Activated CD4-positive, alpha-beta T cell treated with anti-CD3 and anti-CD28 coated beads, Interleukin-2, amount 50 U/mL, for 16 hours (primary cell): ENCODE measurements at regions not wholly inside any gene's neighbourhood (a gene's known extent, or its start where the extent isn't known, plus 50 kb on each side); places are given as distances from the start of the nearest gene placed in this dataset.

Experiments
- DNase-seq: peaks from one replicate; pipeline ENCODE4 v3.0.0-alpha.2; 2020

DNA sequence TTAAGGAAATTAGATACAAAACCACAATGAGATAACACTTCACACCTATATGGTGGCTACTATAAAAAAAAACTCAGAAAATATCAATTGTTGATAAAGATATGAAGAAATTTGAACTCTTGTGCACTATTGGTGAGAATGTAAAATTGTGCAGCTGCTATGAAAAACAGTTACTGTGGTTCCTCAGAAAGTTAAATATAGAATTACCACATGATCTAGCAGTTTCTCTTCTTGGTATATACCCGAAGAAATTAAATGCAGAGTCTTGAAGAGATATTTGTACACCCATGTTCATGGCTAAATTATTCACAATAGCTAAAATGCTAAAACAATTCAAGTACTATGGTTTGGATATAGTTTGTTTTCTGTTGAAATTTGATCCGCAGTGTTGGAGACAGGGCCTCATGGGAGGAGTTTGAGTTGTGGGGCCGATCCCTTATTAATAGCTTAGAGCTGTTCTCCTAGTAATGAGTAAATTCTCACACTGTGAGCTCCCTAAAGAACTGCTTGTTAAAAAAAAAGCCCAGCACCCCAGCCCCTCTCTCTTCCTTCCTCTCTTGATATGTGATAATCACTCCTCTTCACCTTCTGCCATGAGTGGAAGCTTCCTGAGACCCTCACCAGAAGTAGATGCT lies 1412.1 kb downstream of the PLA2G4A start:
- no peak for DNase-seq

DNA sequence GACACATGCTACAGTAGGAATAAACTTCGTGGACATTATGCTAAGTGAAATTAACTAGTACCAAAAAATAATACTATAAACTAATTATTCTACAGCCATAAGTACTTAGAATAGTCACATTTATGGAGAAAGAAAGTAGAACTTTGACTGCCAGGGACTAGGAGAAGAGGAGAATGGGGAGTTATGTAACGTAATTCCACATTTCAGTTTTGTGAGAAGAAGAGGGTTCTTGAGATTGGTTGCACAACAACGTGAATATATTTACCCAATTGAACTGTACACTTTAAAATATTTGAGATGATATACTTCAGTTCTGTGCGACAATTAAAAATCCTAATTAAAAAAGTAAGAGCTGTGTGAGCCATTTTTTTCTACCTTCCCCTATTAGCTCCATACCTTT lies 1412.9 kb downstream of the PLA2G4A start:
- no peak for DNase-seq

DNA sequence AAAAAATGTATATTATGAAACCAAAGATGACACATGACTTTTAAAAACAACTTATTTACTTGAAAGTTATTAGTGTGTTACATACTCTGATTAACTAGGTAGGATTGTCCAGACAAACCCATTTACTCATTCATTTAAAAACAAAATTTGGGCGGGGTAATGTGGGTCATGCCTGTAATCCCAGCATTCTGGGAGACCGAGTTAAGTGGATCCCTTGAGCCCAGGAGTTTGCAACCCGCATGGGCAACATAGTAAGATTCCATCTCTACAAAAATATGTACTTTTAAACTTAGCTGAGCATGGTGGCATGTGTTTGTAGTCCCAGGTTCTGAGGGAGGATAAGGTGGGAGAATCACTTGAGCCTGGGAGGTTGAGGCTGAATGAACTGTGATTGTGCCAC lies 1414.7 kb downstream of the PLA2G4A start:
- no peak for DNase-seq

DNA sequence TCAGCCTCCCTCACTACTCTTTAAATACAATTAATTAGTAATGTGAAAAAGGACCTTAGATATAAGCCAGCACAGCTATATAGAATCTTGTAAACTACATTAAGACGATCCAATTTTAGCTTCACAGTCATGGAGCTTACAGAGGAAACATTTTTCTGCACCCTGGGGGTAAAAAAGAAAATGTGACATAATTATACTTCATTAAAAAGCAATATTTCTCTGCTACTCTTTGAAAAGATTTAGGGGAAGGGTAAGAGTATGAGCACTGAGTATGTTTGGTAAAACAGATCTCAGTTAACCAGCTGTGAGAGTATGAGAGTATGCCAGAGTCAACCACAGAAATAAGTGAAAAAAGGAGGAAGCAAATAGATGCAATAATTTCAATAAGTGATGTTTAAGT lies 1415.9 kb downstream of the PLA2G4A start:
- DNase-seq: no peak

DNA sequence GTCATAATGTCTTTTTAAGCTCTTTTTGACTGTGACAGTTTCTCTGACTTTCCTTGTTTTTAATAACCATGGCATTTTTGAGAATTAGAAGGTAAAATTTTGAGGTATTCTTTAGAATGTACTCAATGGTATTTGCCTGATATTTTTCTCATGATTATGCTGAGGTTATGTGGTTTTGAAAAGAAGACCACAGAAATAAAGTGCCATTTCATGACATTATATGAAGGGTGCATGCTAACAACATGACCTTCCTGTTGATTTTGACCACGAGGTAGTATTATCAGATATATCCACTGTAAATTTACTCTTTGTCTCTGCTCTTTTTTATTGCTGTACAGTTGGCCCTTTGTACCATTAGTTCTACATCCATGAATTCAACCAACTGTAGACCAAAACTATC lies 1418.5 kb downstream of the PLA2G4A start:
- DNase-seq: no peak

DNA sequence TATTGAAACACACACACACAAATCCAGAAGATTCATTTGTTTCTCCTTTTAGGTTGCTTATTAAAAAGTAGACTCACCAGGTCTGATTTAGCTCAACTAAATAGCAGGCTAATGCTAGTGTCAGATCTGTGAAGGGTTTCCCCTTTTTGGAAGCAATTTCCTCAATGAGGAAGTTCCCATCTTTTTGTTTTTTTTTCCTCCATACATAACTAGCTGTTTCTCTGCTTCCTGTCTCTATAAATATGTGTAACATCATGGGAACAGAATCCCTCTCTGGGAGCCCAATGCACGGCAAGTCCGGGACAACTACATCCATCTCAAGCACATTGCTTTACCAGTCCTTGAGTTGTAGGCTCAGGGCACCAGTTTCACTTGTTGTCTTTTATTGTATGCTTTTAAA lies 1421.1 kb downstream of the PLA2G4A start:
- no peak for DNase-seq

DNA sequence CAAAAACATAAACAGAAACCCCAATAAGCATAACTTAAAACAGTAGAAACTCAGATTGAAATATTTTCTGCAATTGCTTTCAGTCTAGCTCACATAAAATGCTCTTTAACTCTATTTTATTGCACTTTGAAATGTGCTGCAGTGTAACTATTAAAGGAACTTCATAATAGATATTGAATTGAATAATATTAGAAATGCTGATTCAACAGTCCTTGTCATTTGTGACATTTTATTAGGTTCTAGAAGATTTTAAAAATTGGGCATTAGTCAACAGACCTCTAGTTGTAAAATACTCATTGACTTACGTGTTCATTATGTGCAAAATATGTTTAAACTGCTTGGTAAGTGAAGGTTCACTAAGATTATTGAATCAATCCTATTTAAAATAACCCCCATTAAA lies 1422.3 kb downstream of the PLA2G4A start:
- no peak for DNase-seq

DNA sequence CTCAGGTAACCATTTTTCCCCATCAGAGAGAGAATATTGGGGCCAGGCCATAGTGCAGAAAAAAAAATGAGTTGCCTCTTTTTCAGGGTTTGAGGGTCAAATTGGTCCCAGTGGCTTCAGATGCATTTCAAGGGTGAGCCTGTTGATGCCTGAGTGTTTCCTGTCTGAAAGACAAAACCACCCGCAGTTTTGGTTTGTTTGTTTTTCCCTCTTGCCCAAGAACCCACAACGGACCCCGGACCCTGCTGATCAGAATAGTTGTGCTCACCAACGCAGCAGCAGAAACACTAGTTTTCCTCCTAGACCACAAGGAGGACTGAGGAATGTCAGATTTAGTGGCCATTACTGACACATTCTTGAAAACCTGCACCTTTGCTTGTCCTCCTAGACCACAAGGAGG lies 1433.1 kb downstream of the PLA2G4A start:
- DNase-seq: no peak

DNA sequence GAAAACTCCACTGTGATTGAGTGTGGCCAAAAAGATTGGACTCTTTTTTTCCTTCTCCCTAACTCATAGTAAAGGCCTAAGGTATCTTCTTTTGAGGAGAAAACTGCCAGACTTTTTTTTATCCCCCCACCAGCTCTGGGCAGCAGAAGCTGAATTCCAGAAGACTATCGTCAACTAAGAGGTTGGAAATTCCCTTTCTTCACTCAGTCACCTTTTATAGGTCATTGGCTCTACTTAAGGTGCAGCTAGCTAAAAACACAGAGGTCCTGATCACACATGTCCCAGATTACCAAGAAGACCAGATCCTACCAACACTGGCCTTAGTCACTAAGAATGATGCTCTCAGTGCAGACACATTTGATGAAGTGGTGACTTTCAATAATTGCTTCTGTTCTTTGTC lies 1441.2 kb downstream of the PLA2G4A start:
- DNase-seq: no peak

DNA sequence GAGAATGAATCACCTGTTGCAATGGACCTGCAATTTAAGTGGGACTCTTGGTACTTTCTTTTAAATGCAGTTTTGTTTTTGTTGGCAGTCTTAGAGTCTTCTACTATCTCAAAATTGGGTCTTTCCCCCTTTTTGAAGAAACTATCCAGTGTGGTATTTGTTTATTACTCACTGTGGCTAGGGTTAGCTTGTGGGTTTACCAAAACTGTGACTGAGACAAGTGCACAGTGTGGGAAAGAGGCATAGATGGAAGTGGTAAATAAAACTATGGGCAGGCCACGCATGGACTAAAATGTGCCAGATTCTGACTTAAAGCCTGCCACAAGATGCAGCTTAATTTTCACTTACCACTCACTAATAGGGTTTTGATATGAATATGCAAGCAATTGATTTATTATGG lies 1441.7 kb downstream of the PLA2G4A start:
- DNase-seq: no peak

DNA sequence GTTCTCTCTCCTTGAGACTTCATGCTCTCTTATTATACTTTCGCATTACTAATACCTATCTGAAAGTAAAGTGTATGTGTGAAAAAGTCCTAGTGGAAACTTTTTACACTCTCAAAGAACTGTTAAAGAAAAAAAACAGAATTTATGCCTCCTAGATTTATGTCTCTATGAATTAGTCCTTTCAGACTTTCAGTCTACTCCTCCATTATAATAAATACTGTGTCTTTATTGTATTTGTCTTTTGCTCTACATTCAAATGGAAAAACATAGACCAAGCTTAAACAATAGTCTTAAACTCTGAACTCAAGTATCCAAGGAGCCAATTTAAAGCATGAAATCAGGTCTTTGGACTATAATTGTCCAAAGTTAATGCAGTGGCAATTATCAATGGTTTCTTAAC lies 1449.0 kb downstream of the PLA2G4A start:
- DNase-seq: no peak

DNA sequence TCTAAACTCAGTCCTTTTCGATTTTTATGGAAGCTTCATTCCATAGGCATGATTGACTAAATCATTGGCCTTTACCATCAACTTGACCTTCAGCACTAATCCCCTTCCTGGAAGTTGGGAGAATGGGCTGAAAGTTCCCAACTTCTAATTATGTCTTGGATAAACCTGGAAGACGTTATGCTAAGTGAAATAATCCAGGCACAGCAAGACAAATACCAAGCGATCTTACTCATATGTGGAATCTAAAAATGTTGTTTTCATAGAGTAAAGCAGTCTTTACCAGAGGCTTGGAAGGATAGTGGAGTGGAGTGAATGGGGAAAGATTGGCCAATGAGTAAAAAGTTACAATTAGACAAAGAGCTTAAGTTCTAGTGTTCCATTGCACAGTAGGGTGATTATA lies 1453.2 kb downstream of the PLA2G4A start:
- DNase-seq: no peak

DNA sequence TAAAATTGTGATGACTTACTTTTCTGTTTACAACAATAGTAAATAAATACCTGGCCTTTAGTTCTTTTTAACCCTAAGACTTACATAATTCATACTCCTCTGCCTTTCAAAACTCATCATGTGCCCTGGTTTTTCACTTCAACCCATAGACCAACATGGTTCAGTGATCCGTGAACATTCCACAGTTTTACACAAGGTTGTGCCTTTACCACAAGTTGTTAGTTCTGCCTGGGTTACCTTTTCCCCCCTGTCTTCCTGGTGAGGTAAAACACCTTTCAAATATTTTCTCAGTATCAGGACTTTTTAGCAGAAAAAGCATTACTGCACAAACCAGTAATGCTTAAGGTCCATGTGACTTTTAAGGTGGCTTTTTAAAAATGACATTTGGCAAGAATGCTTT lies 1466.4 kb downstream of the PLA2G4A start:
- DNase-seq: no peak

DNA sequence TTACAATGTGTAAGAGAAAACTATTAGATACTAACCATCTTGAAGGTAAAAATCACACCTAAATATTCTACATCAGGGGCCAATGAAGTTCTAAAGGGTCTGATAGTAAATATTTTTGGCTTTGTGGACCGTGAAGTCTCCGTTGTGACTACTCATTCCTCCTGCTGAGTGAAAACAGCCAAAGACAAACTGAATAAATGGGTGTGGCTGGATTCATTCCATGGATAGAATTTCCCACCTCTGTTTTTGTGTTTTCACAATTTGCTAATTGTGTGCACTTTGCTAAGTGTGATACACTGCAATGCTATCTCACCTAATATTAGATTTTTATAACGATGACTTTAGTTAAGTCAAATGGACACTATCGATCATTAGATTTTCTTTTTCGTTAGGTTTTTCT lies 1474.0 kb downstream of the PLA2G4A start:
- no peak for DNase-seq

DNA sequence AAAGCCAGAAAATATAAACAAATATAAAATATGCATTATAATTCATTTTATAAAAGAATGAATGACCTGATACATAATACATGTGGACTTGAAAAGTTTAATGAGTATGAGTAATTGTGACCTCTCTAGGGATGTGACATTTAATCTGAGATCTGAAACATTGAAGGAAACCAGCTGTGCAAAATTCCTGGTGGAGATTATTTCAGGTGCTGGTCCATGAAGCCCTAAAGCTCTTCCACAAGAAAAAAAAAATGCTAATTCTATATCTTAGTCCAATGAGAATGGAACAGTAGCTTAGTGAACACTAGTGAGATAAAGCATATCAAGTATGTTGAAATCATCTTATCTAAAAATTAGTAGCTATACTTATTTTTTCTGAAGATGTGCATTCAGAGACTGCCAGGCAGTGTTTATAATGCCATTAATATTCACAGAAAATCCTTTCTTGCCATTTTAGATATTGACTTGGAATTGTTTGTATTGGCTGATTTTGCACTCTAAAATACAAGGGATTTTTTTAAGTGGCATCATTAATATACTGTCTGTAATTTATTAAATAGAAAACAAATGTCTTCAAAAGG lies 1485.9 kb downstream of the PLA2G4A start:
- no peak for DNase-seq

DNA sequence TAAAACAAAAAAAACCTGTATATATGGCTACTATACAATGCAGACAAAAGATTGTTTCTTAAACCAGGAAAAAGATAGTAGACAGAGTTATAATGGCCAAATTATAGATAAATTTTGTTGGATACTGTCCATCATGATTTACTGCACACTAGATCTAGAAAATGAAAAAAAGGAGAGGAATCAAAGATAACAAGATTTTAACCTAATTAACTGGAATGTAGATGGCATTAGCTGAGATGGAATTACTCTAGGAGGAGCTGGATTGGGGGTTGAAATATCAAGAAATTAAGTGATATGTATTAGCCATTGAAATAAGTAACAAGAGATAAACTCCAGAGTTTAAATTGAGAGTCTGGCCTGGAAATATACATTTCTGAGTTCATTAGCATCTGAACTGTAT lies 1489.1 kb downstream of the PLA2G4A start:
- DNase-seq: no peak

DNA sequence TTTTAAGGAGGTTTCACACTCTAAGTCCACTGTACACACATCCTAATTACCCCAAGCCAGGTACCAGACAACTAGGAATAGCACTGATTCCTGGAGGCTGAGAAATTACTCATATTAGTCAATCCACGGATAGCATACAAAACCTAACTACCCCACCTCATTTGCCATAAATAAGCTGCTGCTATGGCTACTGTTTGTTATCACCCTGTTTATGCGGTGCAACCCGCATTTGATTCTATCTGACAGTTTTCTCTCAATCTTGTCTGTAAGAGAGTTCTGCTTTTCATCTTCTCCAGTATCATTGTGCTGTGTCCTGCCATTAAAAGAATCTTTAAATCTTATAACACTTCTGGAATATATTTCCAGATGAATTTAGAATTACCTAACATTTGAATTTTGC lies 1496.5 kb downstream of the PLA2G4A start:
- DNase-seq: no peak

DNA sequence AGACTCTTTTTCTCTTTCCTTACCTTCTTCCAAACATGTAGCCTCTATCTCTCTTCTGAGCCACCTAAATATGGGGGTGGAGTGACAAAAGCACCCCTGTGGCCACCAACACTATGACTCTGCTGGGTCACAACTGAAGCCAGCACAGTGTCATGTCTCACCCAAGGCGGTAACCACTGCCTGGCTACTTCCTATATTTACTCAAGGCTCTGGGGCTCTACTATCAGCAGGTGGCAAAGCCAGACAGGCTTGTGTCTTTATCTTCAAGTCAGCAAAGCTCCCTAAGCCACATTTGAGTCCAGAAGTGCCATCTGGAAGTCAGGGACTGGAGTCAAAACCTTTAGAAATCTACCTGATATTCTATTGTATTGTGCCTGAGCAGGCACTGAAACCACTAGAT lies 1515.2 kb downstream of the PLA2G4A start:
- no peak for DNase-seq

DNA sequence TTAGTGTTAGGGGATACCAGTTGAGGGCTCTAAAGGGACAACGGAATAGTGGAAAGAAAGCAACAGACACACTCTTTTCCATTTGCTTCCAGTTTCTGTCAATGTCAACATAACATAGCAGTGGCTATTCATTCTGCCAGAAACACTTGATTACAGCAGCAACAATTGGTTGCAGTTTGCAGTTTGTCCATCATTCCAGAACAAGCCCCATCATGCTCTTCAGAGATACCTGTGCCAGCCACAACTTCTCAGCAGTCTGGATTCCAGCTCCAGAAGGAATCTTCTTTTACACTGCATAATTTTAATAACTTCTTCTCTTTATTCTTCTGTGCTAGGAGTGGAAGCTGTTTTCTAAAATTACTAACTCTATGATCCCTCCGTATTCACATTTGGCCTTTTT lies 1521.4 kb downstream of the PLA2G4A start:
- DNase-seq: no peak

DNA sequence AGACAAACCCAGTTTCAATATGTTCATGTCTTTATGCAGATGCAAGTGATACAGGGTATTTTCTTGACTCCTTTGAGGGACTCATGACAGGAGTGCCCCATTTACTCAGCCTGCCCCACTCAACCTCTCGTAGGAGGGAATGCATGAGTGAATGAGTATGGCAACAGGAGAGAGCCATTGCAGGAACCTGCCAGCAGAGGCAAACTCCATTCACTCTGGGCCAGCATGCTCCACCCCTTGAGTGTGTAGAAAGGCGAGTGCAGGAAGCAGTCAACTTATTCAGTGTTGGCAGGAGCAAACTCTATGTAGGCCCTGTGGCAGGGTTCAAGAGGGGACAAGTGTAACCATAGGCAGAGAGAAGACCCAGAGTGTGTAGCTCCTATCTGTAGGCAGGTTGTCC lies 1526.3 kb downstream of the PLA2G4A start:
- no peak for DNase-seq

DNA sequence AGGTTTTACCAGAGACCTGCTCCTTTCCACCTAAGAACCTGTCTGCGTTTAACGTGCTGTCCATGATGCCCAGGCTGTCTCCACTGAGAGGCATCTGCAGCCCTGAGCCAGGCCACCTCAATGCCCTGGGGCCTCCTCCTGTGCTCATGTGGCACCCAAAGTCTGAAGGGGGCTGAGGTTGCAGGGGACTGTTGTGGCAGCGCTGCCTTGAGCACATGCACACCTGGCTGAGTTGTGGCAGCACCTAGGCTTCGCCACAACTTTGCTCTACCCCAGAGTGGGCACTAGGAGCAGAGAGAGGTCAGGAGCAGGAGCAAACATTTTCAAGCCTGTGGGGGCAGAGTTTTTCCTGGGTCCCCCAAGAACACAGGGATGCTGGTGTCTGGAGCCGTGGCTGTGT lies 1527.1 kb downstream of the PLA2G4A start:
- no peak for DNase-seq

DNA sequence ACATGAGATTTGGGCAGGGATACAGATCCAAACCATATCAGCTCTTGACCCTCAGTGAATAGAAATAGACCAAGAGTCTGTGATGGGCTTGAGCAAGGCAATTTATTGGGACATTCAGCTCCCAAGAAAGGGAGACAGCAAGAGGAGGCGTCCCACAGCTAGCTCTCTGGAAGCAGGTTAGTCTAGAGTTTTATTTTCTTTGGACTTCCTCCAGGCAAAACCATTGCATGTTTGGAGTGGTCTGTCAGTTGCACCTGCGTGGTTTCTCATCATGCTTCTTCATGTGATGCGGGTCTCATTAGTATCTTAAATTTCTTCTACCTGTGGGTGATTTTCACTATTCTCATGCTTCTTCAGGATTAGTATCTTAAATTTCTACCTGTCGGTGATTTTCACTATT lies 1530.6 kb downstream of the PLA2G4A start:
- DNase-seq: no peak

DNA sequence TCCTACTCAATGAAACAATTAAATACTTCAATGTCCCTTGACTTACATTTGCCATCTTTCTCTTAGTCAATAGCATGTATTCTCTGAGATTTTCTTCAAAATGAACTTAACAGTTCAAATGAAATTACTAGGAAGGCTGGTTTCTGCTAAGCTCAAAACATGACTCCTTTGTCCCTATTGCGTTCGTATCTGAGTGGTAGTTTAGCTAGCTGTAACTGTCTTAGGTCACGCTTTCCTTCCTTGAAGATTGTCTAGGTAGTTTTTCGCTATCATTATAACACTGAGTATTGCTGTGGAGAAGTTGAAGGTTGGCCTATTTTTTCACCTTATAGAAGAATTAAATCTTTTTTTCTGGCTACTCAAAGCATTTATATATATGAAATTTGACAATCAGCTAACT lies 1535.2 kb downstream of the PLA2G4A start:
- DNase-seq: no peak

DNA sequence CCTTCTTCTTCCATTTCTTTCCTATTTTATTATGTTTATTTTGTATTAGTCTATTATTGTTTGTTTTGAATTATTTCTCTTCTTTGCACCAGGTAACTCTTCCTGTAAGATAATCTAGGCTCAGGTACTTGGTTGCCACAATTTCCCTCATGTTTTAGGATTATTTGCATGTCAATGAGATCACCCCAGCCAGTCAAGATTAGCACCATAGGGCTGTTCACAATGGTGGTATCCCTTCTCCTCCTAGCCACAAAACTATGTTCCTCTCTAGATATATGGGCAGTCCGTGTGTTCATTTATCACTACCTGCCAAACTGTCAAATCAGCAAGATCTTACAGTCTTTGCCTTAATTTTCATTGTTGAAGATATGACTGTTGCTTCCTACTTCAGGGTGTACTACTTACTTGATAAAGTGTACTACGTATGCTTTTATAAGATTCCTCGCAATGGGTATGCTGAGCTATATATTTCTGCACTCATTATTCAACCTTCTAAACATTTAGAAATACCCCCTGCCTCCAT lies 1536.2 kb downstream of the PLA2G4A start:
- DNase-seq: no peak

DNA sequence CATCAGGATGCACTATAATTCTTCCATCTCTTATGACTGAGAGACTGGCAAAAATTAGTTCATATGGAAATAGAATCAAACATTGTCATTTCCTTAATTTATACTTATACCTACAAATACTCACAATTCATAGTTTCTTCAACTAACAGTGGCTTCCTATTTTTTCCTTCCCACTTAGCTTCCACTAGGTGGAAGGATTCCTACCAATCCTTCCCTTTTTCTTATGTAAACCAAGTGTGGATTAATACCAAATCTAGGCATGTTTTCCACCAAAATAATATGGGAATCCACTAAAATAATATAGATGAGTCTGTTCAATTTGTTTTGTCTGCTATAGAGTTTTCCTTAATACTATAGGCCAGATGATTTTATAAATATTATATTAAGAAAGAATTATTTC lies 1537.1 kb downstream of the PLA2G4A start:
- no peak for DNase-seq
